ENCODE measurements at regions not wholly inside any gene's neighbourhood (a gene's known extent, or its start where the extent isn't known, plus 50 kb on each side); places are given as distances from the start of the nearest gene placed in this dataset.

- TF ChIP-seq CHD7 (IDR thresholded peaks at IDR 0.05; ENCODE audit: insufficient replicate concordance, low read length), result no peak
- no peak for TF ChIP-seq CBX5 (IDR thresholded peaks at IDR 0.05; ENCODE audit: low read depth, low read length)
- no peak for TF ChIP-seq POU5F1 (IDR thresholded peaks at IDR 0.05; ENCODE audit: low read depth, low read length)
- no peak for TF ChIP-seq GTF2F1 (IDR thresholded peaks at IDR 0.05; ENCODE audit: borderline replicate concordance, low read depth, low read length)
- TF ChIP-seq KDM5A (IDR thresholded peaks at IDR 0.05; ENCODE audit: low read length), result no peak
- no peak for TF ChIP-seq CHD1 (IDR thresholded peaks at IDR 0.05; ENCODE audit: low read depth, low read length)
Measured at GRCh38 chr18:60248336-60249330, 123.9 kb downstream of the MC4R start (continued).

Data from H1 (cell line).